HL-60 (cell line): ENCODE measurements at regions not wholly inside any gene's neighbourhood (a gene's known extent, or its start where the extent isn't known, plus 50 kb on each side); places are given as distances from the start of the nearest gene placed in this dataset.
"Not testable (repeated sequence)": the region's sequence is repeated elsewhere in the genome, so short reads cannot be mapped to it uniquely, and the experiment has no call there.

Experiments used
- POLR2AphosphoS5 ChIP-seq: IDR thresholded peaks from 2 replicates; pipeline ENCODE4 v1.6.1; 2012; ENCODE audit warnings: low read depth
- TF ChIP-seq, protein P1 (sequence below): IDR thresholded peaks from one replicate; pipeline ENCODE4 v1.5.1; 2011; ENCODE audit warnings: low read length, control low read depth, inconsistent platforms; ENCODE audit not compliant: insufficient read depth

GRCh38 chr9:108426421-108426940, 429.3 kb downstream of the ACTL7B start:
- TF ChIP-seq, protein P1, sequence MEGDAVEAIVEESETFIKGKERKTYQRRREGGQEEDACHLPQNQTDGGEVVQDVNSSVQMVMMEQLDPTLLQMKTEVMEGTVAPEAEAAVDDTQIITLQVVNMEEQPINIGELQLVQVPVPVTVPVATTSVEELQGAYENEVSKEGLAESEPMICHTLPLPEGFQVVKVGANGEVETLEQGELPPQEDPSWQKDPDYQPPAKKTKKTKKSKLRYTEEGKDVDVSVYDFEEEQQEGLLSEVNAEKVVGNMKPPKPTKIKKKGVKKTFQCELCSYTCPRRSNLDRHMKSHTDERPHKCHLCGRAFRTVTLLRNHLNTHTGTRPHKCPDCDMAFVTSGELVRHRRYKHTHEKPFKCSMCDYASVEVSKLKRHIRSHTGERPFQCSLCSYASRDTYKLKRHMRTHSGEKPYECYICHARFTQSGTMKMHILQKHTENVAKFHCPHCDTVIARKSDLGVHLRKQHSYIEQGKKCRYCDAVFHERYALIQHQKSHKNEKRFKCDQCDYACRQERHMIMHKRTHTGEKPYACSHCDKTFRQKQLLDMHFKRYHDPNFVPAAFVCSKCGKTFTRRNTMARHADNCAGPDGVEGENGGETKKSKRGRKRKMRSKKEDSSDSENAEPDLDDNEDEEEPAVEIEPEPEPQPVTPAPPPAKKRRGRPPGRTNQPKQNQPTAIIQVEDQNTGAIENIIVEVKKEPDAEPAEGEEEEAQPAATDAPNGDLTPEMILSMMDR: not testable (repeated sequence)
- not testable (repeated sequence) for TF ChIP-seq POLR2AphosphoS5
